ENCODE measurements at regions not wholly inside any gene's neighbourhood (a gene's known extent, or its start where the extent isn't known, plus 50 kb on each side); places are given as distances from the start of the nearest gene placed in this dataset.

GRCh38 chr13:80642641-80643040 is 301.7 kb upstream of the SPRY2 start:
- H3K4me2 ChIP-seq = no peak overlapping the region
- no peaks in the 10 kb centered on the region for H3K79me2 ChIP-seq
- TF ChIP-seq EZH2phosphoT487 (IDR thresholded peaks at IDR 0.05; ENCODE audit: low read depth, severe bottlenecking, unreplicated experiment) = no peak
- TF ChIP-seq, protein P1, sequence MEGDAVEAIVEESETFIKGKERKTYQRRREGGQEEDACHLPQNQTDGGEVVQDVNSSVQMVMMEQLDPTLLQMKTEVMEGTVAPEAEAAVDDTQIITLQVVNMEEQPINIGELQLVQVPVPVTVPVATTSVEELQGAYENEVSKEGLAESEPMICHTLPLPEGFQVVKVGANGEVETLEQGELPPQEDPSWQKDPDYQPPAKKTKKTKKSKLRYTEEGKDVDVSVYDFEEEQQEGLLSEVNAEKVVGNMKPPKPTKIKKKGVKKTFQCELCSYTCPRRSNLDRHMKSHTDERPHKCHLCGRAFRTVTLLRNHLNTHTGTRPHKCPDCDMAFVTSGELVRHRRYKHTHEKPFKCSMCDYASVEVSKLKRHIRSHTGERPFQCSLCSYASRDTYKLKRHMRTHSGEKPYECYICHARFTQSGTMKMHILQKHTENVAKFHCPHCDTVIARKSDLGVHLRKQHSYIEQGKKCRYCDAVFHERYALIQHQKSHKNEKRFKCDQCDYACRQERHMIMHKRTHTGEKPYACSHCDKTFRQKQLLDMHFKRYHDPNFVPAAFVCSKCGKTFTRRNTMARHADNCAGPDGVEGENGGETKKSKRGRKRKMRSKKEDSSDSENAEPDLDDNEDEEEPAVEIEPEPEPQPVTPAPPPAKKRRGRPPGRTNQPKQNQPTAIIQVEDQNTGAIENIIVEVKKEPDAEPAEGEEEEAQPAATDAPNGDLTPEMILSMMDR (IDR thresholded peaks at IDR 0.05; ENCODE audit: poor library complexity) = no peak
- no peaks in the 10 kb centered on the region for H3K9me2 ChIP-seq (replicated peaks; ENCODE audit: insufficient read depth)
- no peaks in the 10 kb centered on the region for H3K27me3 ChIP-seq
- no peak overlapping the region for H2AFZ ChIP-seq
- H3K4me1 ChIP-seq (ENCODE audit: insufficient read depth) = no peaks in the 10 kb centered on the region
- 86% methylated on average over 3 of the region's 3 CpGs for WGBS (ENCODE audit: low lambda C conversion rate, missing lambda C conversion rate)
- no peak for DNase-seq (ENCODE audit: low spot score)
- H4K20me1 ChIP-seq (ENCODE audit: insufficient read depth, poor library complexity, severe bottlenecking) = no peaks in the 10 kb centered on the region
- H3K4me3 ChIP-seq = no peak overlapping the region
- H3K9me3 ChIP-seq (ENCODE audit: low read depth) = no peaks in the 10 kb centered on the region
- H3K36me3 ChIP-seq (replicated peaks; ENCODE audit: insufficient read depth, low read depth) = no peaks in the 10 kb centered on the region
- H3K27ac ChIP-seq = no peak overlapping the region

DNA sequence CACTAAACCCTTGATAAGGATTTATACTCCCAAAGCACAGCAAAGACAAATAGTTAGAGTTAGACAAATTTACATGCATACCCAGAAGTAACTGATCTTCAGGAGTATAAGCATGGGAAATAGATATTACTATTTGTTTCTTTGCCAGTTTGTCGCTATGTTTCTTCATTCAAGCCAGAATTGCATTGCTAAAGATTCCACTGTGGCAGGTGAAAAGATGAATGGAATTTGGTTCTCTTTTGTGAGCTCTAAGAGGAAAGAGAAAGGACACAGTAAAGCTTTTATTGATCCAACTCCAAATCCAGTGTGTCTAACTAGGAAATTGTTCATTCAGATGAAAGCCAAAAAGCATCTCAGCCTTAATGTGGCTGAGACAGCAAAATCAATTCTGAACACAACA is 292.3 kb upstream of the SPRY2 start:
- Histone ChIP-seq H3K27me3 (no peaks in the 10 kb centered on the region), H3K36me3 (replicated peaks; ENCODE audit: insufficient read depth, low read depth) (no peaks in the 10 kb centered on the region), H3K4me3 (no peak overlapping the region), H3K9me2 (replicated peaks; ENCODE audit: insufficient read depth) (no peaks in the 10 kb centered on the region), H3K9me3 (ENCODE audit: low read depth) (no peaks in the 10 kb centered on the region), H2AFZ (no peak overlapping the region), H3K79me2 (no peaks in the 10 kb centered on the region), H4K20me1 (ENCODE audit: insufficient read depth, poor library complexity, severe bottlenecking) (no peaks in the 10 kb centered on the region), H3K27ac (no peak overlapping the region), H3K4me1 (ENCODE audit: insufficient read depth) (no peaks in the 10 kb centered on the region), H3K4me2 (no peak overlapping the region)
- TF ChIP-seq EZH2phosphoT487 (IDR thresholded peaks at IDR 0.05; ENCODE audit: low read depth, severe bottlenecking, unreplicated experiment) = no peak
- TF ChIP-seq, protein P1 (IDR thresholded peaks at IDR 0.05; ENCODE audit: poor library complexity) = no peak
- no peak for TF ChIP-seq EZH2 (IDR thresholded peaks at IDR 0.05; ENCODE audit: borderline replicate concordance)
- 64% methylated on average over 1 of the region's 1 CpG for WGBS (ENCODE audit: low lambda C conversion rate, missing lambda C conversion rate)
- DNase-seq (ENCODE audit: low spot score) = no peak

- Histone ChIP-seq H3K27ac (no peak overlapping the region), H3K4me2 (no peak overlapping the region), H2AFZ (no peak overlapping the region), H4K20me1 (ENCODE audit: insufficient read depth, poor library complexity, severe bottlenecking) (no peaks in the 10 kb centered on the region), H3K4me1 (ENCODE audit: insufficient read depth) (no peaks in the 10 kb centered on the region), H3K36me3 (replicated peaks; ENCODE audit: insufficient read depth, low read depth) (no peaks in the 10 kb centered on the region), H3K9me2 (replicated peaks; ENCODE audit: insufficient read depth) (no peaks in the 10 kb centered on the region), H3K9me3 (ENCODE audit: low read depth) (no peaks in the 10 kb centered on the region), H3K79me2 (no peaks in the 10 kb centered on the region), H3K27me3 (no peaks in the 10 kb centered on the region), H3K4me3 (no peak overlapping the region)
- no peak for TF ChIP-seq EZH2phosphoT487 (IDR thresholded peaks at IDR 0.05; ENCODE audit: low read depth, severe bottlenecking, unreplicated experiment)
- TF ChIP-seq, protein P1 (IDR thresholded peaks at IDR 0.05; ENCODE audit: poor library complexity) = no peak
- TF ChIP-seq EZH2 (IDR thresholded peaks at IDR 0.05; ENCODE audit: borderline replicate concordance) = no peak
- DNase-seq (ENCODE audit: low spot score) = no peak
- 90% methylated on average over 3 of the region's 3 CpGs for WGBS (ENCODE audit: low lambda C conversion rate, missing lambda C conversion rate)
Observed at GRCh38 chr13:80630685-80631121, 289.8 kb upstream of the SPRY2 start.

- Histone ChIP-seq H3K27me3 (no peaks in the 10 kb centered on the region), H2AFZ (no peak overlapping the region), H3K36me3 (replicated peaks; ENCODE audit: insufficient read depth, low read depth) (no peaks in the 10 kb centered on the region), H3K79me2 (no peaks in the 10 kb centered on the region), H3K9me3 (ENCODE audit: low read depth) (no peaks in the 10 kb centered on the region), H3K4me2 (no peak overlapping the region), H3K27ac (no peak overlapping the region), H3K4me1 (ENCODE audit: insufficient read depth) (no peaks in the 10 kb centered on the region), H3K4me3 (no peak overlapping the region), H4K20me1 (ENCODE audit: insufficient read depth, poor library complexity, severe bottlenecking) (no peaks in the 10 kb centered on the region), H3K9me2 (replicated peaks; ENCODE audit: insufficient read depth) (no peaks in the 10 kb centered on the region)
- TF ChIP-seq EZH2 (IDR thresholded peaks at IDR 0.05; ENCODE audit: borderline replicate concordance) (no peak), EZH2phosphoT487 (IDR thresholded peaks at IDR 0.05; ENCODE audit: low read depth, severe bottlenecking, unreplicated experiment) (no peak)
- DNase-seq (ENCODE audit: low spot score) = no peak
- 55% methylated on average over 1 of the region's 1 CpG for WGBS (ENCODE audit: low lambda C conversion rate, missing lambda C conversion rate)
Observed at GRCh38 chr13:80618781-80619180, 277.9 kb upstream of the SPRY2 start.

Measured in hepatocyte (in vitro differentiated cells).